ENCODE measurements at regions not wholly inside any gene's neighbourhood (a gene's known extent, or its start where the extent isn't known, plus 50 kb on each side); places are given as distances from the start of the nearest gene placed in this dataset.
"Not testable (repeated sequence)": the region's sequence is repeated elsewhere in the genome, so short reads cannot be mapped to it uniquely, and the experiment has no call there.

GRCh38 chr16:58790816-58791557 lies 56.9 kb upstream of the GOT2 start:
- TF ChIP-seq REST (IDR thresholded peaks at IDR 0.05; ENCODE audit: insufficient read depth in 1 of 2, low read depth in 2 of 2, low read length in 1 of 2); CTCF (IDR thresholded peaks at IDR 0.05); POLR2AphosphoS5 (IDR thresholded peaks at IDR 0.05; ENCODE audit: low read depth, low read length); TCF7L2 (IDR thresholded peaks at IDR 0.05; ENCODE audit: low read depth, low read length): not testable (repeated sequence)

Data from Panc1 (cell line).